Transverse colon (tissue), 4 donors: ENCODE measurements at regions not wholly inside any gene's neighbourhood (a gene's known extent, or its start where the extent isn't known, plus 50 kb on each side); places are given as distances from the start of the nearest gene placed in this dataset.

Source experiments
- CTCF ChIP-seq, 5 experiments: fragments of 200-600 bp in 3 of 5; fragments of 450-650 bp in 2 of 5; sonication (generic) in 3 of 5; IDR thresholded peaks; 1 replicate in 2 of 5; 2 replicates in 3 of 5; pipeline ENCODE4 v1.5.1; 2016 to 2017; ENCODE audit warnings: antibody characterized with exemption in 5 of 5, inconsistent platforms in 3 of 5, mild to moderate bottlenecking in 2 of 5, moderate library complexity in 1 of 5
- POLR2A ChIP-seq: fragments of 450-650 bp; IDR thresholded peaks from one replicate; pipeline ENCODE4 v1.6.1; 2016; ENCODE audit warnings: antibody characterized with exemption, mild to moderate bottlenecking, moderate library complexity
- POLR2AphosphoS5 ChIP-seq, 3 donors: sonication (generic); formaldehyde crosslinking; IDR thresholded peaks; one replicate each; pipeline ENCODE4 v1.6.1; 2016; ENCODE audit warnings: antibody characterized with exemption in 3 of 3

GRCh38 chr11:38948392-38948791 lies 2350.4 kb upstream of the RAG2 start:
- no peak for TF ChIP-seq POLR2A
- no peak for TF ChIP-seq CTCF (IDR thresholded peaks at IDR 0.05)
- TF ChIP-seq POLR2AphosphoS5 (IDR thresholded peaks at IDR 0.05) = no peak
